HepG2 (cell line): ENCODE measurements at regions not wholly inside any gene's neighbourhood (a gene's known extent, or its start where the extent isn't known, plus 50 kb on each side); places are given as distances from the start of the nearest gene placed in this dataset.

ENCODE experiments used
- ATAC-seq: fragments of 200-7000 bp; cut with Tn5 transposase; 3 replicates; pipeline ENCODE4 v1.9.1; 2020; ENCODE audit warnings: mild to moderate bottlenecking, moderate library complexity
- BruUV-seq: library from RNA; stranded (reverse); fragments of 400-500 nt; replicated peaks from 2 replicates; lab custom pipeline; 2021; lab: Mats Ljungman, UMichigan
- CTCF ChIA-PET: fragments of 300-600 bp; formaldehyde crosslinking; extraction: SDS; loops from one replicate; lab custom pipeline; 2021; ENCODE audit warnings: low total read pairs, inconsistent platforms, low intra/inter-chr PET ratio; lab: Yijun Ruan, JAX
- POLR2A ChIA-PET: fragments of 350-600 bp; sonication (Branson Sonifier 250); formaldehyde crosslinking; loops from one replicate; lab custom pipeline; 2020; ENCODE audit warnings: antibody characterized with exemption, inconsistent platforms; lab: Yijun Ruan, JAX
- DNase-seq: peaks from one replicate; pipeline ENCODE4 v3.0.0-alpha.2; 2015; ENCODE audit warnings: low spot score
- FAIRE-seq: peaks from 3 replicates; lab custom pipeline; 2011; peaks lifted over from hg19 to GRCh38; lab: Jason Lieb, UNC
- H2AFZ ChIP-seq: one replicate; pipeline ENCODE4 v1.6.1; 2011; ENCODE audit warnings: low read length, inconsistent platforms
- H3K27ac ChIP-seq: fragments of 300-600 bp; 3 replicates; pipeline ENCODE4 v1.8.0; 2011; ENCODE audit warnings: mixed run types, mild to moderate bottlenecking, mixed read lengths, low read length, inconsistent platforms; ENCODE audit not compliant: insufficient read depth; ENCODE audit errors: extremely low read length
- H3K27me3 ChIP-seq, 2 experiments: fragments of 200-600 bp in 1 of 2; 2 replicates in 1 of 2; 3 replicates in 1 of 2; pipeline versions ENCODE4 v1.6.0 to v1.8.0; 2011; ENCODE audit warnings: low read length in 2 of 2, mild to moderate bottlenecking in 2 of 2, moderate library complexity in 2 of 2, inconsistent platforms in 1 of 2; ENCODE audit not compliant: insufficient read depth in 2 of 2, control insufficient read depth in 1 of 2
- H3K36me3 ChIP-seq, 2 experiments: fragments of 200-600 bp in 1 of 2; replicated peaks in 1 of 2; 2 replicates in 1 of 2; 3 replicates in 1 of 2; pipeline versions ENCODE4 v1.5.1 to v1.8.0; 2011; ENCODE audit warnings: low read length in 2 of 2, inconsistent platforms in 1 of 2; ENCODE audit not compliant: insufficient read depth in 2 of 2, control insufficient read depth in 1 of 2
- H3K4me1 ChIP-seq: 2 replicates; pipeline ENCODE4 v1.5.1; 2012; ENCODE audit warnings: low read length, inconsistent platforms; ENCODE audit not compliant: insufficient read depth
- H3K4me2 ChIP-seq: 2 replicates; pipeline ENCODE4 v1.6.0; 2011; ENCODE audit warnings: low read depth, low read length, inconsistent platforms
- H3K4me3 ChIP-seq, 3 experiments: fragments of 200-600 bp in 1 of 3; sonication (generic), shearing (Covaris generic) in 1 of 3; replicated peaks in 1 of 3; 2 replicates each; pipeline ENCODE4 v1.5.1; 2011 to 2016; ENCODE audit warnings: low read length in 3 of 3, inconsistent platforms in 2 of 3, low read depth in 2 of 3, mild to moderate bottlenecking in 2 of 3, control low read depth in 1 of 3, mixed read lengths in 1 of 3; ENCODE audit not compliant: insufficient read depth in 1 of 3
- H3K79me2 ChIP-seq: one replicate; pipeline ENCODE4 v1.6.1; 2011; ENCODE audit warnings: low read length, inconsistent platforms; ENCODE audit not compliant: insufficient read depth
- H3K9ac ChIP-seq: 2 replicates; pipeline ENCODE4 v1.6.0; 2011; ENCODE audit warnings: mild to moderate bottlenecking, low read depth, low read length, inconsistent platforms; ENCODE audit not compliant: insufficient read depth
- H3K9me3 ChIP-seq: 2 replicates; pipeline ENCODE4 v1.5.1; 2012; ENCODE audit warnings: mild to moderate bottlenecking, low read length
- H4K20me1 ChIP-seq: 2 replicates; pipeline ENCODE4 v1.6.0; 2011; ENCODE audit warnings: inconsistent platforms, mild to moderate bottlenecking, low read length, moderate library complexity; ENCODE audit not compliant: insufficient read depth
- HDAC1 ChIP-seq: sonication (generic); formaldehyde crosslinking; IDR thresholded peaks from 2 replicates; pipeline ENCODE4 v1.5.1; 2020; ENCODE audit warnings: mild to moderate bottlenecking, missing genetic modification reagents
- PAF1 ChIP-seq: IDR thresholded peaks from 2 replicates; pipeline ENCODE4 v1.6.1; 2016; ENCODE audit warnings: missing genetic modification reagents, missing compliant biosample characterization
- PHF20 ChIP-seq: sonication (generic); formaldehyde crosslinking; IDR thresholded peaks from 2 replicates; pipeline ENCODE4 v1.5.0; 2020; ENCODE audit warnings: mild to moderate bottlenecking, missing genetic modification reagents
- RFXAP ChIP-seq: sonication (generic); formaldehyde crosslinking; IDR thresholded peaks from 2 replicates; pipeline ENCODE4 v1.4.0; 2020; ENCODE audit warnings: missing genetic modification reagents, borderline replicate concordance
- WIZ ChIP-seq: sonication (generic); formaldehyde crosslinking; IDR thresholded peaks from 2 replicates; pipeline ENCODE4 v1.5.1; 2020; ENCODE audit warnings: mild to moderate bottlenecking, missing genetic modification reagents
- YY1 ChIP-seq: IDR thresholded peaks from 2 replicates; pipeline ENCODE4 v1.6.1; 2011; ENCODE audit warnings: low read length, low read depth, moderate library complexity, mild to moderate bottlenecking; ENCODE audit not compliant: insufficient read depth, insufficient replicate concordance
- ZSCAN20 ChIP-seq: sonication (generic); formaldehyde crosslinking; IDR thresholded peaks from 2 replicates; pipeline ENCODE4 v1.4.0; 2020; ENCODE audit warnings: missing genetic modification reagents, mild to moderate bottlenecking, borderline replicate concordance
- WGBS: methylation state at CpG from one replicate; pipeline ENCODE4 v1.1.6; 2017; ENCODE audit warnings: low lambda C conversion rate; 5-methylcytosine and 5-hydroxymethylcytosine counted together
- in situ Hi-C: cut with HindIII; loops from 2 replicates; pipeline ENCODE4 v1.10.0; 2017; ENCODE audit warnings: low pct_unique_long_range_greater_than_20kb; ENCODE audit not compliant: extremely low pct_ligation_motif_present
- intact Hi-C: fragments of 100-400 bp; cut with micrococcal nuclease; formaldehyde crosslinking; loops from one replicate; pipeline ENCODE4 v1.10.0; 2022; ENCODE audit not compliant: unreplicated experiment
- TF ChIP-seq, protein P1 (sequence below): sonication (generic); formaldehyde crosslinking; IDR thresholded peaks from 2 replicates; pipeline ENCODE4 v1.8.1; 2023; ENCODE audit warnings: mild to moderate bottlenecking, missing genetic modification reagents
- TF ChIP-seq, protein P2 (sequence below): sonication (generic); formaldehyde crosslinking; IDR thresholded peaks from 2 replicates; pipeline ENCODE4 v1.5.0; 2020; ENCODE audit warnings: mild to moderate bottlenecking, missing genetic modification reagents
- TF ChIP-seq, protein P3 (sequence below): sonication (generic); formaldehyde crosslinking; IDR thresholded peaks from 2 replicates; pipeline ENCODE4 v1.5.1; 2020; ENCODE audit warnings: missing genetic modification reagents, mild to moderate bottlenecking, borderline replicate concordance
- TF ChIP-seq, protein P4 (sequence below): sonication (generic); formaldehyde crosslinking; IDR thresholded peaks from 2 replicates; pipeline ENCODE4 v1.8.1; 2022; ENCODE audit warnings: mild to moderate bottlenecking, missing genetic modification reagents
- TF ChIP-seq, protein P5 (sequence below): IDR thresholded peaks from 2 replicates; pipeline ENCODE4 v1.6.1; 2016; ENCODE audit warnings: mild to moderate bottlenecking

DNA sequence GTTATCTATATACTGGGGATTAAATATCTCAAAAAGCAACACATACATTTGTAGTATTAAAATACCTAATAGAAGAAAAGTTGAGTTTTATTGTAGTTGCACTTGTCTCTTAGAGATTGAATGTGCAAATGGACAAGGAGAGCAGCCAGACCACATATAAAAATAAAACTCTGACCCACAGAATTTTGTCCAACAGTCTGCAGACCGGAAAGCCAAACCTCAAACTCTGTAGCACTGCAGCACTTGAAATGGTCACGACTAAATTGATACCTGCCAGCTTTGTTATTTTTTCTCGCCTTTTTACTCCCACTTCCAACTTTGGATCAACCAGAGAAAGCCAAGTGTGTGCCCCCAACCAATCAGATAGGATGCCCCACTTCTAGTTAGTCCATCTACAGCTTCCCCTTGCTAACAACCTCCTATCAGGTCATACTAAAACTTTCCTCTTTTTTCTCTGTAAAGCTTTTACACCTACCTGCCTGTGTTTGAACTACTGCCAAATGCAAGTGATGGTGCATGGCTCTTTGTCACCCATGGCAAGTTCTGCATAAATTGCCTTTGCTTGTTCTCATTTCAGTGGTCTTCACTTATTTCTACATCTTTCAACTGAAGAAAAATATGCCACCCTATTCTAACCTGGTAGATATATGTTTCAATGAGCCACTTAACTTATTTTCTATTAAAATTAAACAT is 1250.7 kb upstream of the SPRY2 start:
- ChIA-PET CTCF (no interaction called here), POLR2A (no interaction called here)
- in situ Hi-C loops (no loop called here), intact Hi-C loops (no loop called here)
- no peaks in the 10 kb centered on the region for H3K79me2 ChIP-seq
- no peaks in the 10 kb centered on the region for H3K4me1 ChIP-seq
- H3K9ac ChIP-seq, result no peak overlapping the region
- H4K20me1 ChIP-seq, result no peaks in the 10 kb centered on the region
- no peak overlapping the region for H3K4me3 ChIP-seq
- no peak overlapping the region for H2AFZ ChIP-seq
- DNase-seq (no peak), FAIRE-seq (no peak), ATAC-seq (no peak)
- TF ChIP-seq, protein P1, sequence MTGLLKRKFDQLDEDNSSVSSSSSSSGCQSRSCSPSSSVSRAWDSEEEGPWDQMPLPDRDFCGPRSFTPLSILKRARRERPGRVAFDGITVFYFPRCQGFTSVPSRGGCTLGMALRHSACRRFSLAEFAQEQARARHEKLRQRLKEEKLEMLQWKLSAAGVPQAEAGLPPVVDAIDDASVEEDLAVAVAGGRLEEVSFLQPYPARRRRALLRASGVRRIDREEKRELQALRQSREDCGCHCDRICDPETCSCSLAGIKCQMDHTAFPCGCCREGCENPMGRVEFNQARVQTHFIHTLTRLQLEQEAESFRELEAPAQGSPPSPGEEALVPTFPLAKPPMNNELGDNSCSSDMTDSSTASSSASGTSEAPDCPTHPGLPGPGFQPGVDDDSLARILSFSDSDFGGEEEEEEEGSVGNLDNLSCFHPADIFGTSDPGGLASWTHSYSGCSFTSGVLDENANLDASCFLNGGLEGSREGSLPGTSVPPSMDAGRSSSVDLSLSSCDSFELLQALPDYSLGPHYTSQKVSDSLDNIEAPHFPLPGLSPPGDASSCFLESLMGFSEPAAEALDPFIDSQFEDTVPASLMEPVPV (CRISPR knock-in tag), result no peak
- TF ChIP-seq HDAC1 (CRISPR knock-in tag), result no peak
- no peak for TF ChIP-seq YY1
- TF ChIP-seq, protein P2, sequence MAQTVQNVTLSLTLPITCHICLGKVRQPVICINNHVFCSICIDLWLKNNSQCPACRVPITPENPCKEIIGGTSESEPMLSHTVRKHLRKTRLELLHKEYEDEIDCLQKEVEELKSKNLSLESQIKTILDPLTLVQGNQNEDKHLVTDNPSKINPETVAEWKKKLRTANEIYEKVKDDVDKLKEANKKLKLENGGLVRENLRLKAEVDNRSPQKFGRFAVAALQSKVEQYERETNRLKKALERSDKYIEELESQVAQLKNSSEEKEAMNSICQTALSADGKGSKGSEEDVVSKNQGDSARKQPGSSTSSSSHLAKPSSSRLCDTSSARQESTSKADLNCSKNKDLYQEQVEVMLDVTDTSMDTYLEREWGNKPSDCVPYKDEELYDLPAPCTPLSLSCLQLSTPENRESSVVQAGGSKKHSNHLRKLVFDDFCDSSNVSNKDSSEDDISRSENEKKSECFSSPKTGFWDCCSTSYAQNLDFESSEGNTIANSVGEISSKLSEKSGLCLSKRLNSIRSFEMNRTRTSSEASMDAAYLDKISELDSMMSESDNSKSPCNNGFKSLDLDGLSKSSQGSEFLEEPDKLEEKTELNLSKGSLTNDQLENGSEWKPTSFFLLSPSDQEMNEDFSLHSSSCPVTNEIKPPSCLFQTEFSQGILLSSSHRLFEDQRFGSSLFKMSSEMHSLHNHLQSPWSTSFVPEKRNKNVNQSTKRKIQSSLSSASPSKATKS, result no peak
- TF ChIP-seq, protein P3, sequence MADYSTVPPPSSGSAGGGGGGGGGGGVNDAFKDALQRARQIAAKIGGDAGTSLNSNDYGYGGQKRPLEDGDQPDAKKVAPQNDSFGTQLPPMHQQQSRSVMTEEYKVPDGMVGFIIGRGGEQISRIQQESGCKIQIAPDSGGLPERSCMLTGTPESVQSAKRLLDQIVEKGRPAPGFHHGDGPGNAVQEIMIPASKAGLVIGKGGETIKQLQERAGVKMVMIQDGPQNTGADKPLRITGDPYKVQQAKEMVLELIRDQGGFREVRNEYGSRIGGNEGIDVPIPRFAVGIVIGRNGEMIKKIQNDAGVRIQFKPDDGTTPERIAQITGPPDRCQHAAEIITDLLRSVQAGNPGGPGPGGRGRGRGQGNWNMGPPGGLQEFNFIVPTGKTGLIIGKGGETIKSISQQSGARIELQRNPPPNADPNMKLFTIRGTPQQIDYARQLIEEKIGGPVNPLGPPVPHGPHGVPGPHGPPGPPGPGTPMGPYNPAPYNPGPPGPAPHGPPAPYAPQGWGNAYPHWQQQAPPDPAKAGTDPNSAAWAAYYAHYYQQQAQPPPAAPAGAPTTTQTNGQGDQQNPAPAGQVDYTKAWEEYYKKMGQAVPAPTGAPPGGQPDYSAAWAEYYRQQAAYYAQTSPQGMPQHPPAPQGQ (CRISPR knock-in tag), result no peak
- no peak for TF ChIP-seq RFXAP (CRISPR knock-in tag)
- no peak for TF ChIP-seq ZSCAN20 (CRISPR knock-in tag)
- TF ChIP-seq PAF1 (CRISPR knock-in tag), result no peak
- no peak for TF ChIP-seq PHF20 (CRISPR knock-in tag)
- TF ChIP-seq, protein P4, sequence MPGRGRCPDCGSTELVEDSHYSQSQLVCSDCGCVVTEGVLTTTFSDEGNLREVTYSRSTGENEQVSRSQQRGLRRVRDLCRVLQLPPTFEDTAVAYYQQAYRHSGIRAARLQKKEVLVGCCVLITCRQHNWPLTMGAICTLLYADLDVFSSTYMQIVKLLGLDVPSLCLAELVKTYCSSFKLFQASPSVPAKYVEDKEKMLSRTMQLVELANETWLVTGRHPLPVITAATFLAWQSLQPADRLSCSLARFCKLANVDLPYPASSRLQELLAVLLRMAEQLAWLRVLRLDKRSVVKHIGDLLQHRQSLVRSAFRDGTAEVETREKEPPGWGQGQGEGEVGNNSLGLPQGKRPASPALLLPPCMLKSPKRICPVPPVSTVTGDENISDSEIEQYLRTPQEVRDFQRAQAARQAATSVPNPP (CRISPR knock-in tag), result no peak
- TF ChIP-seq, protein P5, sequence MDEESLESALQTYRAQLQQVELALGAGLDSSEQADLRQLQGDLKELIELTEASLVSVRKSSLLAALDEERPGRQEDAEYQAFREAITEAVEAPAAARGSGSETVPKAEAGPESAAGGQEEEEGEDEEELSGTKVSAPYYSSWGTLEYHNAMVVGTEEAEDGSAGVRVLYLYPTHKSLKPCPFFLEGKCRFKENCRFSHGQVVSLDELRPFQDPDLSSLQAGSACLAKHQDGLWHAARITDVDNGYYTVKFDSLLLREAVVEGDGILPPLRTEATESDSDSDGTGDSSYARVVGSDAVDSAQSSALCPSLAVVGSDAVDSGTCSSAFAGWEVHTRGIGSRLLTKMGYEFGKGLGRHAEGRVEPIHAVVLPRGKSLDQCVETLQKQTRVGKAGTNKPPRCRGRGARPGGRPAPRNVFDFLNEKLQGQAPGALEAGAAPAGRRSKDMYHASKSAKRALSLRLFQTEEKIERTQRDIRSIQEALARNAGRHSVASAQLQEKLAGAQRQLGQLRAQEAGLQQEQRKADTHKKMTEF, result no peak
- TF ChIP-seq WIZ, result no peak
- no peak overlapping the region for H3K4me2 ChIP-seq
- H3K9me3 ChIP-seq, result no peaks in the 10 kb centered on the region
- no peaks in the 10 kb centered on the region for H3K36me3 ChIP-seq
- no peak overlapping the region for H3K27ac ChIP-seq
- BruUV-seq, result no TSS peak
- no peaks in the 10 kb centered on the region for H3K27me3 ChIP-seq
- 4% methylated on average over 3 of the region's 3 CpGs for WGBS
